ENCODE measurements at regions not wholly inside any gene's neighbourhood (a gene's known extent, or its start where the extent isn't known, plus 50 kb on each side); places are given as distances from the start of the nearest gene placed in this dataset.

GRCh38 chr11:19649751-19650150 is 62.9 kb upstream of the NAV2 start:
- TF ChIP-seq SIN3A (IDR thresholded peaks at IDR 0.05; ENCODE audit: borderline replicate concordance, insufficient read depth, low read length), result no peak
- TF ChIP-seq TAF1 (IDR thresholded peaks at IDR 0.05; ENCODE audit: borderline replicate concordance, insufficient read depth, low read length), result no peak
- no peak for TF ChIP-seq POLR2AphosphoS5 (IDR thresholded peaks at IDR 0.05; ENCODE audit: low read depth, low read length)
- TF ChIP-seq REST (IDR thresholded peaks at IDR 0.05; ENCODE audit: insufficient read depth in 1 of 2, low read depth in 2 of 2, low read length in 2 of 2), result no peak
- TF ChIP-seq FOXP2 (optimal IDR thresholded peaks at IDR 0.05; ENCODE audit: borderline replicate concordance, extremely low read depth, extremely low read length, insufficient read depth), result no peak

DNA sequence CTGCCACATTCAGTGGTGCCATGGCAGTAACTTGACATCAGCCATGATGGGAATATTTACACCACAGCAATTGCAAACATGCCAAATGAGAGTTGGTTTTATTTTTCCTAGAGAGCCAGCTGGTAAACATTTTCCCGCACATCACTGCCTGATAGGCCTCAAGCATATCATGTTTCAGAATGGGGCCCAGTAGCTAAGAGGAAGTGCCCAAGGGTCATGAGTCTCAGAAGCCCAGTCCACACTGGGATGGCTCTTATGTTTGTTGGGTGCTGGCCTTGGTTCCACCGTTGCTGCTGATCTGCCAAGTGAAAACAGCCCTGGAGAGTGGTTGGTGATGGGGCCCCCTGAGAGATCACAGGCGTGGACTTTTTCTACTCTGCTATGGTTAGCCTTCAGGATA is 64.3 kb upstream of the NAV2 start:
- TF ChIP-seq SIN3A (IDR thresholded peaks at IDR 0.05; ENCODE audit: borderline replicate concordance, insufficient read depth, low read length) (no peak), FOXP2 (optimal IDR thresholded peaks at IDR 0.05; ENCODE audit: borderline replicate concordance, extremely low read depth, extremely low read length, insufficient read depth) (no peak), POLR2AphosphoS5 (IDR thresholded peaks at IDR 0.05; ENCODE audit: low read depth, low read length) (no peak), REST (IDR thresholded peaks at IDR 0.05; ENCODE audit: insufficient read depth in 1 of 2, low read depth in 2 of 2, low read length in 2 of 2) (no peak), TAF1 (IDR thresholded peaks at IDR 0.05; ENCODE audit: borderline replicate concordance, insufficient read depth, low read length) (no peak)

- TF ChIP-seq REST (IDR thresholded peaks at IDR 0.05; ENCODE audit: insufficient read depth in 1 of 2, low read depth in 2 of 2, low read length in 2 of 2), result no peak
- TF ChIP-seq TAF1 (IDR thresholded peaks at IDR 0.05; ENCODE audit: borderline replicate concordance, insufficient read depth, low read length), result no peak
- no peak for TF ChIP-seq POLR2AphosphoS5 (IDR thresholded peaks at IDR 0.05; ENCODE audit: low read depth, low read length)
- no peak for TF ChIP-seq SIN3A (IDR thresholded peaks at IDR 0.05; ENCODE audit: borderline replicate concordance, insufficient read depth, low read length)
- TF ChIP-seq FOXP2 (optimal IDR thresholded peaks at IDR 0.05; ENCODE audit: borderline replicate concordance, extremely low read depth, extremely low read length, insufficient read depth), result no peak
Observed at GRCh38 chr11:19647816-19648215, 64.8 kb upstream of the NAV2 start.

- TF ChIP-seq SIN3A (IDR thresholded peaks at IDR 0.05; ENCODE audit: borderline replicate concordance, insufficient read depth, low read length) (no peak), TAF1 (IDR thresholded peaks at IDR 0.05; ENCODE audit: borderline replicate concordance, insufficient read depth, low read length) (no peak), POLR2AphosphoS5 (IDR thresholded peaks at IDR 0.05; ENCODE audit: low read depth, low read length) (no peak), REST (IDR thresholded peaks at IDR 0.05; ENCODE audit: insufficient read depth in 1 of 2, low read depth in 2 of 2, low read length in 2 of 2) (no peak), FOXP2 (optimal IDR thresholded peaks at IDR 0.05; ENCODE audit: borderline replicate concordance, extremely low read depth, extremely low read length, insufficient read depth) (no peak)
Observed at GRCh38 chr11:19646921-19647320, 65.7 kb upstream of the NAV2 start.

GRCh38 chr11:19646308-19646707 is 66.3 kb upstream of the NAV2 start:
- no peak for TF ChIP-seq SIN3A (IDR thresholded peaks at IDR 0.05; ENCODE audit: borderline replicate concordance, insufficient read depth, low read length)
- no peak for TF ChIP-seq TAF1 (IDR thresholded peaks at IDR 0.05; ENCODE audit: borderline replicate concordance, insufficient read depth, low read length)

Measured in PFSK-1 (cell line).